ENCODE measurements at regions not wholly inside any gene's neighbourhood (a gene's known extent, or its start where the extent isn't known, plus 50 kb on each side); places are given as distances from the start of the nearest gene placed in this dataset.

GRCh38 chr20:16940701-16941100 lies 192.5 kb downstream of the OTOR start:
- DNase-seq: no peak
- no peak overlapping the region for H3K27ac ChIP-seq (ENCODE audit: low read depth in 1 of 2, low read length in 2 of 2)
- H3K36me3 ChIP-seq (ENCODE audit: insufficient read depth, low read length): no peaks in the 10 kb centered on the region
- CTCF ChIA-PET: interaction anchor here (1.3 kb wide), 1 partner anchor 9 kb away, joined by 3 read pairs; no protein-coding TSS in a partner anchor
- H3K4me3 ChIP-seq (ENCODE audit: low read length): no peak overlapping the region
- Mint-ChIP-seq H3K27ac (no peak overlapping the region), H3K4me3 (no peak overlapping the region), H3K36me3 (ENCODE audit: low read depth) (no peaks in the 10 kb centered on the region), H3K4me1 (ENCODE audit: low read depth) (no peaks in the 10 kb centered on the region), H3K27me3 (no peaks in the 10 kb centered on the region), H3K9me3 (no peaks in the 10 kb centered on the region)
- no peak for ATAC-seq (ENCODE audit: poor library complexity)
- POLR2A ChIA-PET: no interaction called here
- no peak for TF ChIP-seq CTCF (IDR thresholded peaks at IDR 0.05)
- no peaks in the 10 kb centered on the region for H3K9me3 ChIP-seq (ENCODE audit: control insufficient read depth in 1 of 2, insufficient read depth in 1 of 2, low read length in 2 of 2)
- H3K27me3 ChIP-seq (ENCODE audit: control insufficient read depth in 1 of 2, insufficient read depth in 2 of 2, low read length in 2 of 2): no peaks in the 10 kb centered on the region
- intact Hi-C loops (cut with DNase I, micrococcal nuclease): no loop called here
- no peaks in the 10 kb centered on the region for H3K4me1 ChIP-seq (ENCODE audit: insufficient read depth, low read length)

GRCh38 chr20:16942051-16942450 lies 193.9 kb downstream of the OTOR start:
- Histone ChIP-seq H3K4me1 (ENCODE audit: insufficient read depth, low read length) (no peaks in the 10 kb centered on the region), H3K9me3 (ENCODE audit: control insufficient read depth in 1 of 2, insufficient read depth in 1 of 2, low read length in 2 of 2) (no peaks in the 10 kb centered on the region), H3K4me3 (ENCODE audit: low read length) (no peak overlapping the region), H3K36me3 (ENCODE audit: insufficient read depth, low read length) (no peaks in the 10 kb centered on the region), H3K27ac (ENCODE audit: low read depth in 1 of 2, low read length in 2 of 2) (no peak overlapping the region), H3K27me3 (ENCODE audit: control insufficient read depth in 1 of 2, insufficient read depth in 2 of 2, low read length in 2 of 2) (no peaks in the 10 kb centered on the region)
- ChIA-PET POLR2A (no interaction called here), CTCF (interaction anchor here (1.3 kb wide), 1 partner anchor 10 kb away, joined by 3 read pairs; no protein-coding TSS in a partner anchor)
- Mint-ChIP-seq H3K9me3 (no peaks in the 10 kb centered on the region), H3K4me1 (ENCODE audit: low read depth) (no peaks in the 10 kb centered on the region), H3K4me3 (no peak overlapping the region), H3K36me3 (ENCODE audit: low read depth) (no peaks in the 10 kb centered on the region), H3K27me3 (no peaks in the 10 kb centered on the region), H3K27ac (no peak overlapping the region)
- DNase-seq (no peak), ATAC-seq (ENCODE audit: poor library complexity) (no peak)
- TF ChIP-seq CTCF (IDR thresholded peaks at IDR 0.05): no peak
- intact Hi-C loops (cut with DNase I, micrococcal nuclease): no loop called here

GRCh38 chr20:16942756-16943155 lies 194.6 kb downstream of the OTOR start:
- no peaks in the 10 kb centered on the region for H3K4me1 Mint-ChIP-seq (ENCODE audit: low read depth)
- H3K4me1 ChIP-seq (ENCODE audit: insufficient read depth, low read length): no peaks in the 10 kb centered on the region
- intact Hi-C loops (cut with DNase I, micrococcal nuclease): no loop called here
- no peak overlapping the region for H3K27ac Mint-ChIP-seq
- ATAC-seq (ENCODE audit: poor library complexity) (no peak), DNase-seq (no peak)
- H3K4me3 Mint-ChIP-seq: no peak overlapping the region
- H3K4me3 ChIP-seq (ENCODE audit: low read length): no peak overlapping the region
- ChIA-PET POLR2A (no interaction called here), CTCF (no interaction called here)
- H3K9me3 ChIP-seq (ENCODE audit: control insufficient read depth in 1 of 2, insufficient read depth in 1 of 2, low read length in 2 of 2): no peaks in the 10 kb centered on the region
- no peaks in the 10 kb centered on the region for H3K36me3 Mint-ChIP-seq (ENCODE audit: low read depth)
- H3K9me3 Mint-ChIP-seq: no peaks in the 10 kb centered on the region
- no peaks in the 10 kb centered on the region for H3K27me3 ChIP-seq (ENCODE audit: control insufficient read depth in 1 of 2, insufficient read depth in 2 of 2, low read length in 2 of 2)
- H3K36me3 ChIP-seq (ENCODE audit: insufficient read depth, low read length): no peaks in the 10 kb centered on the region
- H3K27ac ChIP-seq (ENCODE audit: low read depth in 1 of 2, low read length in 2 of 2): no peak overlapping the region
- H3K27me3 Mint-ChIP-seq: no peaks in the 10 kb centered on the region
- TF ChIP-seq CTCF (IDR thresholded peaks at IDR 0.05): no peak

All from CD4-positive, alpha-beta T cell (primary cell).